ENCODE measurements at regions not wholly inside any gene's neighbourhood (a gene's known extent, or its start where the extent isn't known, plus 50 kb on each side); places are given as distances from the start of the nearest gene placed in this dataset.

GRCh38 chr12:93157279-93157678 is 220.4 kb upstream of the NUDT4 start:
- Histone ChIP-seq H2BK12ac (ENCODE audit: low read depth, low read length) (no peak overlapping the region), H2AFZ (ENCODE audit: low read length) (no peak overlapping the region), H3K9me3 (ENCODE audit: insufficient read depth in 2 of 2, low read depth in 1 of 2, low read length in 1 of 2) (peaks cover 2 to 9% of the 10 kb centered on the region in 2 experiments; a peak in 2 of 4 replicates), H4K20me1 (replicated peaks in 1 of 2; ENCODE audit: control insufficient read depth in 1 of 2, insufficient read depth in 2 of 2, low read length in 2 of 2) (no peaks in the 10 kb centered on the region), H3K23ac (ENCODE audit: insufficient read length) (no peak overlapping the region), H2BK15ac (ENCODE audit: low read length) (no peak overlapping the region), H3K27me3 (replicated peaks in 1 of 4; ENCODE audit: control insufficient read depth in 3 of 4, extremely low read depth in 1 of 4, insufficient read depth in 3 of 4, low read length in 3 of 4) (no peaks in the 10 kb centered on the region), H2BK120ac (replicated peaks; ENCODE audit: low read depth, low read length) (no peak overlapping the region), H3K9ac (replicated peaks in 1 of 4; ENCODE audit: extremely low read depth in 1 of 4, low read depth in 3 of 4, low read length in 3 of 4) (no peak overlapping the region), H3K79me2 (ENCODE audit: control insufficient read depth in 1 of 2, insufficient read depth in 2 of 2, low read length in 2 of 2) (no peaks in the 10 kb centered on the region), H3K79me1 (ENCODE audit: low read depth, low read length) (no peaks in the 10 kb centered on the region), H3K4me2 (ENCODE audit: insufficient read depth in 1 of 2, low read depth in 2 of 2, low read length in 2 of 2) (no peak overlapping the region), H4K8ac (ENCODE audit: extremely low read depth, insufficient read depth, low read length) (no peak overlapping the region), H2BK5ac (ENCODE audit: low read depth, low read length) (no peak overlapping the region), H3K4me3 (ENCODE audit: extremely low read depth in 1 of 4, insufficient read depth in 2 of 4, low read depth in 3 of 4, low read length in 4 of 4) (no peak overlapping the region), H3K27ac (ENCODE audit: low read depth, low read length) (no peak overlapping the region), H3K36me3 (ENCODE audit: control insufficient read depth in 2 of 4, insufficient read depth in 4 of 4, low read length in 3 of 4) (no peaks in the 10 kb centered on the region), H3K4me1 (replicated peaks in 1 of 4; ENCODE audit: control insufficient read depth in 3 of 4, insufficient read depth in 4 of 4, low read length in 3 of 4) (no peaks in the 10 kb centered on the region), H4K91ac (replicated peaks; ENCODE audit: insufficient read length, low read length) (no peak overlapping the region), H4K5ac (ENCODE audit: insufficient read length, low read depth, low read length) (no peak overlapping the region), H3K56ac (replicated peaks; ENCODE audit: insufficient read length, low read depth, low read length) (no peak overlapping the region), H3K23me2 (ENCODE audit: low read depth, low read length) (no peaks in the 10 kb centered on the region), H2BK20ac (ENCODE audit: low read length) (no peak overlapping the region), H3K4ac (replicated peaks; ENCODE audit: insufficient read length, low read depth, low read length) (no peak overlapping the region), H3K18ac (ENCODE audit: extremely low read depth, low read length) (no peak overlapping the region), H2AK5ac (ENCODE audit: low read depth, low read length) (no peak overlapping the region), H3K14ac (ENCODE audit: insufficient read length) (no peak overlapping the region)
- 93% methylated on average over 1 of the region's 1 CpG; no CpG with 5 or more reads in 1 of the 2 experiments for WGBS, 2 experiments (ENCODE audit: extremely low coverage in 1 of 2, insufficient coverage in 1 of 2, insufficient read length in 1 of 2, insufficient replicate concordance in 2 of 2, low coverage in 1 of 2, low lambda C conversion rate in 2 of 2, missing lambda C conversion rate in 1 of 2)
- ChIA-PET CTCF (ENCODE audit: partially characterized antibody) (no interaction called here), POLR2A (ENCODE audit: partially characterized antibody) (no interaction called here)
- DNase-seq (ENCODE audit: low read depth in 1 of 2, low spot score in 2 of 2), result no peak
- TF ChIP-seq CHD2 (IDR thresholded peaks at IDR 0.05; ENCODE audit: low read length) (no peak), NRF1 (IDR thresholded peaks at IDR 0.05; ENCODE audit: low read depth, low read length) (no peak), SIN3A (conservative IDR thresholded peaks at IDR 0.05 in 1 of 2, IDR thresholded peaks at IDR 0.05 in 1 of 2; ENCODE audit: low read depth in 1 of 2, low read length in 2 of 2) (no peak), ASH2L (IDR thresholded peaks at IDR 0.05; ENCODE audit: low read length) (no peak)
- FAIRE-seq, result no peak

Measured in H1 (cell line).